PC-9 (cell line): ENCODE measurements at regions not wholly inside any gene's neighbourhood (a gene's known extent, or its start where the extent isn't known, plus 50 kb on each side); places are given as distances from the start of the nearest gene placed in this dataset.

Experiments used
- EZH2 ChIP-seq: fragments of 200-600 bp; sonication (generic); IDR thresholded peaks from 2 replicates; pipeline ENCODE4 v1.8.0; 2017; ENCODE audit warnings: antibody characterized with exemption, low read depth
- TF ChIP-seq, protein P1 (sequence below): fragments of 200-600 bp; sonication (generic); conservative IDR thresholded peaks from 2 replicates; pipeline ENCODE4 v1.6.1; 2017; ENCODE audit warnings: mixed run types, antibody characterized with exemption, mild to moderate bottlenecking, moderate library complexity

GRCh38 chrX:10725071-10725470, 104.7 kb upstream of the MID1 start:
- TF ChIP-seq, protein P1, sequence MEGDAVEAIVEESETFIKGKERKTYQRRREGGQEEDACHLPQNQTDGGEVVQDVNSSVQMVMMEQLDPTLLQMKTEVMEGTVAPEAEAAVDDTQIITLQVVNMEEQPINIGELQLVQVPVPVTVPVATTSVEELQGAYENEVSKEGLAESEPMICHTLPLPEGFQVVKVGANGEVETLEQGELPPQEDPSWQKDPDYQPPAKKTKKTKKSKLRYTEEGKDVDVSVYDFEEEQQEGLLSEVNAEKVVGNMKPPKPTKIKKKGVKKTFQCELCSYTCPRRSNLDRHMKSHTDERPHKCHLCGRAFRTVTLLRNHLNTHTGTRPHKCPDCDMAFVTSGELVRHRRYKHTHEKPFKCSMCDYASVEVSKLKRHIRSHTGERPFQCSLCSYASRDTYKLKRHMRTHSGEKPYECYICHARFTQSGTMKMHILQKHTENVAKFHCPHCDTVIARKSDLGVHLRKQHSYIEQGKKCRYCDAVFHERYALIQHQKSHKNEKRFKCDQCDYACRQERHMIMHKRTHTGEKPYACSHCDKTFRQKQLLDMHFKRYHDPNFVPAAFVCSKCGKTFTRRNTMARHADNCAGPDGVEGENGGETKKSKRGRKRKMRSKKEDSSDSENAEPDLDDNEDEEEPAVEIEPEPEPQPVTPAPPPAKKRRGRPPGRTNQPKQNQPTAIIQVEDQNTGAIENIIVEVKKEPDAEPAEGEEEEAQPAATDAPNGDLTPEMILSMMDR: peak; percentile 57
- no peak for TF ChIP-seq EZH2
